GM10266 (cell line): ENCODE measurements at regions not wholly inside any gene's neighbourhood (a gene's known extent, or its start where the extent isn't known, plus 50 kb on each side); places are given as distances from the start of the nearest gene placed in this dataset.

Experiments used
- DNase-seq: peaks from one replicate; pipeline ENCODE4 v3.0.0; 2012; ENCODE audit errors: extremely low spot score
- TF ChIP-seq, protein P1 (sequence below): IDR thresholded peaks from 2 replicates; pipeline ENCODE4 v1.5.1; 2012; ENCODE audit warnings: mild to moderate bottlenecking, low read depth; ENCODE audit not compliant: control insufficient read depth, insufficient read depth; ENCODE audit errors: missing control alignments

- no peak for DNase-seq
- TF ChIP-seq, protein P1, sequence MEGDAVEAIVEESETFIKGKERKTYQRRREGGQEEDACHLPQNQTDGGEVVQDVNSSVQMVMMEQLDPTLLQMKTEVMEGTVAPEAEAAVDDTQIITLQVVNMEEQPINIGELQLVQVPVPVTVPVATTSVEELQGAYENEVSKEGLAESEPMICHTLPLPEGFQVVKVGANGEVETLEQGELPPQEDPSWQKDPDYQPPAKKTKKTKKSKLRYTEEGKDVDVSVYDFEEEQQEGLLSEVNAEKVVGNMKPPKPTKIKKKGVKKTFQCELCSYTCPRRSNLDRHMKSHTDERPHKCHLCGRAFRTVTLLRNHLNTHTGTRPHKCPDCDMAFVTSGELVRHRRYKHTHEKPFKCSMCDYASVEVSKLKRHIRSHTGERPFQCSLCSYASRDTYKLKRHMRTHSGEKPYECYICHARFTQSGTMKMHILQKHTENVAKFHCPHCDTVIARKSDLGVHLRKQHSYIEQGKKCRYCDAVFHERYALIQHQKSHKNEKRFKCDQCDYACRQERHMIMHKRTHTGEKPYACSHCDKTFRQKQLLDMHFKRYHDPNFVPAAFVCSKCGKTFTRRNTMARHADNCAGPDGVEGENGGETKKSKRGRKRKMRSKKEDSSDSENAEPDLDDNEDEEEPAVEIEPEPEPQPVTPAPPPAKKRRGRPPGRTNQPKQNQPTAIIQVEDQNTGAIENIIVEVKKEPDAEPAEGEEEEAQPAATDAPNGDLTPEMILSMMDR: no peak
Measured at GRCh38 chrX:94454159-94454558, 780.2 kb downstream of the FAM133A start.

GRCh38 chrX:94454606-94455005 lies 780.6 kb downstream of the FAM133A start:
- no peak for DNase-seq
- TF ChIP-seq, protein P1: no peak

- no peak for DNase-seq
- TF ChIP-seq, protein P1: no peak
Measured at GRCh38 chrX:94455782-94456181, 781.8 kb downstream of the FAM133A start.

- DNase-seq: no peak
- TF ChIP-seq, protein P1: no peak
Measured at GRCh38 chrX:94492541-94492940, 818.5 kb downstream of the FAM133A start.

DNA sequence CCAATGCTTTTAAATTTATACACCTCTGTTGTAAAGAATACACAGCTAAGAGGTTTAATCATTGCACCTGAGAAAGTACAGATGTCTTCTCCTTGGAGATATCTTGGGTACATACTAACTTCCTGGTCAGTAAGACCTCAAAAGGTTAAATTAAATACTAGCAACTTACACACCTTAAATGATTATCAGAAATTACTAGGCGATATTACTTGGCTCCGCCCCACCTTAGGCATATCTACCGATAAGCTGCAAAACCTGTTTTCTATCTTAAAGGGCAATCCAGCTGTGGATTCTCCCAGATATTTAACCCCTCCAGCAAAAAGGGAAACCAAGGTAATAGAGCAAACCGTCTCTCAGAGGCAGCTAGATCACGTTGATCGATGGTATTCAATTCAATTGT lies 819.4 kb downstream of the FAM133A start:
- no peak for DNase-seq
- TF ChIP-seq, protein P1: no peak

GRCh38 chrX:94511564-94511963 lies 837.6 kb downstream of the FAM133A start:
- no peak for DNase-seq
- TF ChIP-seq, protein P1: no peak

DNA sequence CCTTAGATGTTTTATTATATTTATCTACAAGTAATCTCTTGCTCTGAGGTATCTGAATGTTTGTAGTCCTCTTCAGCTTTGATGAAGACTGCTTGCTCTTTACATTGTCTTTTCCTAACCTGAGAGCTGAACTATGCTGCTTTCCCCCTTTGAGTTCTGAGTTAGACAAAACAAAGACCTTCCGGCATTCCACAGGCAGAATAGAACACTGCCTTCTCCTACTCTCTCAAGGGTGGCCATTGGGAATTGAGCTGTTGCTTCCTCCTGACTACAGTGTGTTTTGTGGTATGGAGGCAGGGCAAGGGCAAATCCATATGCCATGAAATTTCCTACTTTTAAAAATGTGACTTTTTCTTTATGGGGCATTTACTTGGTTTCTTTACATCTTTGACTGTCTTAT lies 841.0 kb downstream of the FAM133A start:
- no peak for DNase-seq
- TF ChIP-seq, protein P1: no peak
